Neural cell (in vitro differentiated cells): ENCODE measurements at regions not wholly inside any gene's neighbourhood (a gene's known extent, or its start where the extent isn't known, plus 50 kb on each side); places are given as distances from the start of the nearest gene placed in this dataset.

Experiments
- H2AFZ ChIP-seq: fragments of 200-600, 300-800 bp; sonication (generic), shearing (Covaris generic); 2 replicates; pipeline ENCODE4 v1.6.0; 2014; ENCODE audit warnings: low read depth, mild to moderate bottlenecking, antibody characterized with exemption, low read length, moderate library complexity
- H3F3A ChIP-seq: fragments of 200-600 bp; shearing (Covaris generic); 2 replicates; pipeline ENCODE4 v1.6.1; 2016; ENCODE audit warnings: mild to moderate bottlenecking, moderate library complexity, mixed read lengths, antibody characterized with exemption, low read length; ENCODE audit not compliant: insufficient read depth, poor library complexity, severe bottlenecking
- H3K27ac ChIP-seq: fragments of 200-600, 300-800 bp; sonication (generic), shearing (Covaris generic); 2 replicates; pipeline ENCODE4 v1.5.1; 2014; ENCODE audit warnings: mild to moderate bottlenecking, low read length, moderate library complexity
- H3K27me3 ChIP-seq: fragments of 300-800, 200-600 bp; sonication (generic), shearing (Covaris generic); 2 replicates; pipeline ENCODE4 v1.6.0; 2014; ENCODE audit warnings: mild to moderate bottlenecking, low read depth, low read length, moderate library complexity; ENCODE audit not compliant: insufficient read depth
- H3K36me3 ChIP-seq: fragments of 300-800, 200-600 bp; sonication (generic), shearing (Covaris generic); 2 replicates; pipeline ENCODE4 v1.5.1; 2014; ENCODE audit warnings: mild to moderate bottlenecking, antibody characterized with exemption, low read length, moderate library complexity; ENCODE audit not compliant: insufficient read depth
- H3K4me2 ChIP-seq: fragments of 300-800, 200-600 bp; sonication (generic), shearing (Covaris generic); 2 replicates; pipeline ENCODE4 v1.6.0; 2014; ENCODE audit warnings: mild to moderate bottlenecking, low read length
- H3K4me3 ChIP-seq: fragments of 300-800, 200-600 bp; sonication (generic), shearing (Covaris generic); 2 replicates; pipeline ENCODE4 v1.5.1; 2014; ENCODE audit warnings: mild to moderate bottlenecking, low read length, moderate library complexity
- H3K79me2 ChIP-seq: fragments of 200-600 bp; shearing (Covaris generic); replicated peaks from 2 replicates; pipeline ENCODE4 v1.6.0; 2014; ENCODE audit warnings: mild to moderate bottlenecking, low read length, moderate library complexity; ENCODE audit not compliant: insufficient read depth
- H3K9ac ChIP-seq: fragments of 300-800, 200-600 bp; sonication (generic), shearing (Covaris generic); 2 replicates; pipeline ENCODE4 v1.6.1; 2016; ENCODE audit warnings: mild to moderate bottlenecking, low read length, mixed read lengths
- H3K9me2 ChIP-seq: fragments of 200-600 bp; shearing (Covaris generic); 2 replicates; pipeline ENCODE4 v1.6.1; 2016; ENCODE audit warnings: mild to moderate bottlenecking, low read length, mixed read lengths; ENCODE audit not compliant: insufficient read depth
- H3K9me3 ChIP-seq: fragments of 200-600, 300-800 bp; sonication (generic), shearing (Covaris generic); 2 replicates; pipeline ENCODE4 v1.6.1; 2016; ENCODE audit warnings: mild to moderate bottlenecking, mixed run types, low read length, moderate library complexity, mixed read lengths
- H4K20me1 ChIP-seq: fragments of 200-600 bp; shearing (Covaris generic); 2 replicates; pipeline ENCODE4 v1.6.1; 2016; ENCODE audit warnings: mild to moderate bottlenecking, mixed run types; ENCODE audit not compliant: insufficient read depth
- CTCF ChIP-seq: fragments of 450-650 bp; IDR thresholded peaks from 2 replicates; pipeline ENCODE4 v1.5.1; 2014; ENCODE audit warnings: antibody characterized with exemption, mild to moderate bottlenecking, moderate library complexity; ENCODE audit not compliant: poor library complexity, severe bottlenecking
- EP300 ChIP-seq: fragments of 450-650 bp; conservative IDR thresholded peaks from 2 replicates; pipeline ENCODE4 v1.6.1; 2014; ENCODE audit warnings: antibody characterized with exemption, mild to moderate bottlenecking, moderate library complexity; ENCODE audit not compliant: poor library complexity, severe bottlenecking
- EZH2 ChIP-seq: fragments of 200-600, 300-800 bp; shearing (Covaris generic), sonication (generic); IDR thresholded peaks from 2 replicates; pipeline ENCODE4 v1.6.1; 2014; ENCODE audit warnings: antibody characterized with exemption, low read length, borderline replicate concordance, mild to moderate bottlenecking; ENCODE audit not compliant: insufficient read depth, poor library complexity, severe bottlenecking
- MXI1 ChIP-seq: fragments of 450-650 bp; conservative IDR thresholded peaks from 2 replicates; pipeline ENCODE4 v1.6.1; 2014; ENCODE audit warnings: antibody characterized with exemption, mild to moderate bottlenecking; ENCODE audit not compliant: poor library complexity, severe bottlenecking
- POLR2AphosphoS5 ChIP-seq: IDR thresholded peaks from 2 replicates; pipeline ENCODE4 v1.6.1; 2012
- RAD21 ChIP-seq: fragments of 450-650 bp; conservative IDR thresholded peaks from 2 replicates; pipeline ENCODE4 v1.6.1; 2014; ENCODE audit warnings: antibody characterized with exemption, mild to moderate bottlenecking, moderate library complexity
- SMC3 ChIP-seq: fragments of 450-650 bp; conservative IDR thresholded peaks from 2 replicates; pipeline ENCODE4 v1.6.1; 2014; ENCODE audit warnings: antibody characterized with exemption, mild to moderate bottlenecking, moderate library complexity; ENCODE audit not compliant: poor library complexity
- TAF1 ChIP-seq: IDR thresholded peaks from 2 replicates; pipeline ENCODE4 v1.6.1; 2012; ENCODE audit warnings: low read depth
- TF ChIP-seq, protein P1 (sequence below): IDR thresholded peaks from 2 replicates; pipeline ENCODE4 v1.6.1; 2012; ENCODE audit warnings: borderline replicate concordance

DNA sequence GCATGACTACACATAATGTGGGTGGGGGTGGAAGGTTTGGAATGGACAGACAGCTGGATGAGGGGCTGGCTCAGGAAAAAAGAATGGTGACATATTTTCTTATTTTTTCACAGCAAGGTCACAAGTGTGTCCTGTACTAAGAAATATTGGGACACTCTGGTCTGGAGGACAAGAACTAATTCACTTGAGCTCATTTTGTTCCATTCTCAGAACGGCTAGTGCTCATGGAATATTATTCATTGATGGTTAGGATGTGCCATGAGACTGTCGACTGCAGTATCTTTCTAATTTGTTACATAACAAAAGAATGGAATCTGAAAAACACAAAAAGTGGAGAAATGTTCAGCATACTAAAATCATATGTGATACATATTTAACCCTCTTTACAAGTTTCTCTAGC, 149.5 kb downstream of the BMP4 start:
- Histone ChIP-seq H4K20me1 (no peaks in the 10 kb centered on the region), H3F3A (no peaks in the 10 kb centered on the region), H3K27me3 (no peaks in the 10 kb centered on the region), H3K9me3 (no peaks in the 10 kb centered on the region), H3K79me2 (no peaks in the 10 kb centered on the region), H3K27ac (no peak overlapping the region), H3K9ac (no peak overlapping the region), H3K4me2 (no peak overlapping the region), H2AFZ (no peak overlapping the region), H3K36me3 (no peaks in the 10 kb centered on the region), H3K9me2 (no peaks in the 10 kb centered on the region), H3K4me3 (no peak overlapping the region)
- TF ChIP-seq, protein P1, sequence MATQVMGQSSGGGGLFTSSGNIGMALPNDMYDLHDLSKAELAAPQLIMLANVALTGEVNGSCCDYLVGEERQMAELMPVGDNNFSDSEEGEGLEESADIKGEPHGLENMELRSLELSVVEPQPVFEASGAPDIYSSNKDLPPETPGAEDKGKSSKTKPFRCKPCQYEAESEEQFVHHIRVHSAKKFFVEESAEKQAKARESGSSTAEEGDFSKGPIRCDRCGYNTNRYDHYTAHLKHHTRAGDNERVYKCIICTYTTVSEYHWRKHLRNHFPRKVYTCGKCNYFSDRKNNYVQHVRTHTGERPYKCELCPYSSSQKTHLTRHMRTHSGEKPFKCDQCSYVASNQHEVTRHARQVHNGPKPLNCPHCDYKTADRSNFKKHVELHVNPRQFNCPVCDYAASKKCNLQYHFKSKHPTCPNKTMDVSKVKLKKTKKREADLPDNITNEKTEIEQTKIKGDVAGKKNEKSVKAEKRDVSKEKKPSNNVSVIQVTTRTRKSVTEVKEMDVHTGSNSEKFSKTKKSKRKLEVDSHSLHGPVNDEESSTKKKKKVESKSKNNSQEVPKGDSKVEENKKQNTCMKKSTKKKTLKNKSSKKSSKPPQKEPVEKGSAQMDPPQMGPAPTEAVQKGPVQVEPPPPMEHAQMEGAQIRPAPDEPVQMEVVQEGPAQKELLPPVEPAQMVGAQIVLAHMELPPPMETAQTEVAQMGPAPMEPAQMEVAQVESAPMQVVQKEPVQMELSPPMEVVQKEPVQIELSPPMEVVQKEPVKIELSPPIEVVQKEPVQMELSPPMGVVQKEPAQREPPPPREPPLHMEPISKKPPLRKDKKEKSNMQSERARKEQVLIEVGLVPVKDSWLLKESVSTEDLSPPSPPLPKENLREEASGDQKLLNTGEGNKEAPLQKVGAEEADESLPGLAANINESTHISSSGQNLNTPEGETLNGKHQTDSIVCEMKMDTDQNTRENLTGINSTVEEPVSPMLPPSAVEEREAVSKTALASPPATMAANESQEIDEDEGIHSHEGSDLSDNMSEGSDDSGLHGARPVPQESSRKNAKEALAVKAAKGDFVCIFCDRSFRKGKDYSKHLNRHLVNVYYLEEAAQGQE, result no peak
- TF ChIP-seq MXI1, result no peak
- TF ChIP-seq SMC3, result no peak
- TF ChIP-seq POLR2AphosphoS5, result no peak
- TF ChIP-seq TAF1, result no peak
- TF ChIP-seq EP300, result no peak
- no peak for TF ChIP-seq CTCF
- no peak for TF ChIP-seq RAD21
- no peak for TF ChIP-seq EZH2

GRCh38 chr14:53796734-53797133, 159.9 kb downstream of the BMP4 start:
- H3K27me3 ChIP-seq, result no peaks in the 10 kb centered on the region
- no peaks in the 10 kb centered on the region for H4K20me1 ChIP-seq
- H3K4me3 ChIP-seq, result no peak overlapping the region
- H3K27ac ChIP-seq, result no peak overlapping the region
- H3K9me2 ChIP-seq, result no peaks in the 10 kb centered on the region
- no peaks in the 10 kb centered on the region for H3F3A ChIP-seq
- H3K79me2 ChIP-seq, result no peaks in the 10 kb centered on the region
- no peaks in the 10 kb centered on the region for H3K36me3 ChIP-seq
- TF ChIP-seq RAD21 (no peak), EZH2 (no peak)
- TF ChIP-seq, protein P1, result no peak
- H3K9me3 ChIP-seq, result no peaks in the 10 kb centered on the region
- no peak overlapping the region for H2AFZ ChIP-seq
- no peak overlapping the region for H3K9ac ChIP-seq
- no peak overlapping the region for H3K4me2 ChIP-seq
